ENCODE measurements at regions not wholly inside any gene's neighbourhood (a gene's known extent, or its start where the extent isn't known, plus 50 kb on each side); places are given as distances from the start of the nearest gene placed in this dataset.
"Not testable (repeated sequence)": the region's sequence is repeated elsewhere in the genome, so short reads cannot be mapped to it uniquely, and the experiment has no call there.

DNA sequence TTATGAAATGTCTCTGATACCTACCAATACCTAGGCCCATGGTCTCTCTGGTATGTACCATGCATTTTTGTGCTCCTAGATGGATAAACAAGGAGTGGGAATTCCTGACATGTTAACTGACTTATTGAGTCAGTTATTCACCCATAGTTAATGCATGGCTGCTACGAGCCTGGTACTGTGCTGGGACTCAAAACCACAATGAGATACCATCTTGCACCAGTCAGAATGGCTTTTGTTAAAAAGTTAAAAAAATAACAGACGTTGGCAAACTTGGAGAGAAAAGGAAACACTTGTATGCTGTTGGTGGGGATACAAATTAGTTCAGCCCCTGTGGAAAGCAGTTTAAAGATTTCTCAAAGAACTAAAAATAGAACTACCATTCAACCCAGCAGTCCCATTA, 293.8 kb downstream of the OSTF1 start:
- DNase-seq = no peak
- no peaks in the 10 kb centered on the region for H3K9me3 ChIP-seq
- ChIA-PET POLR2A (no interaction called here), CTCF (no interaction called here)
- intact Hi-C loops (cut with micrococcal nuclease; ENCODE audit: unreplicated experiment) = no loop called here
- no TSS peak for BruUV-seq (replicated peaks)
- H3K4me3 ChIP-seq (ENCODE audit: low read depth, low read length) = no peak overlapping the region
- Mint-ChIP-seq H3K4me3 (ENCODE audit: unreplicated experiment) (no peak overlapping the region), H3K4me1 (ENCODE audit: low read depth, unreplicated experiment) (no peaks in the 10 kb centered on the region), H3K36me3 (ENCODE audit: insufficient read depth, unreplicated experiment) (no peaks in the 10 kb centered on the region), H3K27me3 (ENCODE audit: insufficient read depth, unreplicated experiment) (no peaks in the 10 kb centered on the region), H3K9me3 (ENCODE audit: unreplicated experiment) (peaks cover 10% of the 10 kb centered on the region), H3K27ac (ENCODE audit: unreplicated experiment) (no peak overlapping the region)
- H3K36me3 ChIP-seq (ENCODE audit: control insufficient read depth, insufficient read depth, low read length) = no peaks in the 10 kb centered on the region
- no peaks in the 10 kb centered on the region for H3K4me1 ChIP-seq
- TF ChIP-seq, protein P1, sequence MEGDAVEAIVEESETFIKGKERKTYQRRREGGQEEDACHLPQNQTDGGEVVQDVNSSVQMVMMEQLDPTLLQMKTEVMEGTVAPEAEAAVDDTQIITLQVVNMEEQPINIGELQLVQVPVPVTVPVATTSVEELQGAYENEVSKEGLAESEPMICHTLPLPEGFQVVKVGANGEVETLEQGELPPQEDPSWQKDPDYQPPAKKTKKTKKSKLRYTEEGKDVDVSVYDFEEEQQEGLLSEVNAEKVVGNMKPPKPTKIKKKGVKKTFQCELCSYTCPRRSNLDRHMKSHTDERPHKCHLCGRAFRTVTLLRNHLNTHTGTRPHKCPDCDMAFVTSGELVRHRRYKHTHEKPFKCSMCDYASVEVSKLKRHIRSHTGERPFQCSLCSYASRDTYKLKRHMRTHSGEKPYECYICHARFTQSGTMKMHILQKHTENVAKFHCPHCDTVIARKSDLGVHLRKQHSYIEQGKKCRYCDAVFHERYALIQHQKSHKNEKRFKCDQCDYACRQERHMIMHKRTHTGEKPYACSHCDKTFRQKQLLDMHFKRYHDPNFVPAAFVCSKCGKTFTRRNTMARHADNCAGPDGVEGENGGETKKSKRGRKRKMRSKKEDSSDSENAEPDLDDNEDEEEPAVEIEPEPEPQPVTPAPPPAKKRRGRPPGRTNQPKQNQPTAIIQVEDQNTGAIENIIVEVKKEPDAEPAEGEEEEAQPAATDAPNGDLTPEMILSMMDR (IDR thresholded peaks at IDR 0.05; ENCODE audit: insufficient read depth in 1 of 2, low read depth in 1 of 2, low read length in 1 of 2, severe bottlenecking in 1 of 2, unreplicated experiment in 1 of 2) = no peak
- H3K27me3 ChIP-seq (replicated peaks; ENCODE audit: control insufficient read depth, insufficient read depth, low read length) = no peaks in the 10 kb centered on the region

DNA sequence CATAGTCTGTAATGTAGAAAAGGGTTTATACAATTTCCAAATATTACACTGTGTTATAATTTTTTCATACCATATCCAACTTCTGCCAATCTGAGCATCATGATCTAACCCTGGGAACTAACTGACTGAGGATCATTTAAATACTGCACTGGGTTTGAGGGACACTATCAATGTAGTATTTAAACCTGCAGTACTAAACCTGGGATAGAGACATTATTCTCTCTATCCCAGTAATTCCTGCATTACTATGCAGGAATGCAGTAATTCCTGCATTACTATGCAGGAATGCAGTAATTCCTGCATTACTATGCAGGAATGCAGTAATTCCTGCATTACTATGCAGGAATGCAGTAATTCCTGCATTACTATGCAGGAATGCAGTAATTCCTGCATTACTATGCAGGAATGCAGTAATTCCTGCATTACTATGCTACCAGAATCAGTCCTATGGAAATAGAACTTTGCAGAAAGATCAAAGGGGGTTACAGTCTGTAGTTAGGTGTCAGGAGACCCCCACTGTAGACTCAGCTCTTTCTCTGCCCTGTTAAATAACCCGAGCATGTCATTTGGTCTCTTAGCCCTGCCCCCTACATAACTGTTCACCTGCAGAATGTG, 295.2 kb downstream of the OSTF1 start:
- H3K36me3 ChIP-seq (ENCODE audit: control insufficient read depth, insufficient read depth, low read length); H3K27me3 Mint-ChIP-seq (ENCODE audit: insufficient read depth, unreplicated experiment); H3K4me1 Mint-ChIP-seq (ENCODE audit: low read depth, unreplicated experiment); H3K4me3 Mint-ChIP-seq (ENCODE audit: unreplicated experiment); H3K36me3 Mint-ChIP-seq (ENCODE audit: insufficient read depth, unreplicated experiment); DNase-seq; H3K27ac Mint-ChIP-seq (ENCODE audit: unreplicated experiment); CTCF ChIA-PET; H3K4me1 ChIP-seq; H3K27me3 ChIP-seq (replicated peaks; ENCODE audit: control insufficient read depth, insufficient read depth, low read length); H3K4me3 ChIP-seq (ENCODE audit: low read depth, low read length); intact Hi-C loops (cut with micrococcal nuclease; ENCODE audit: unreplicated experiment); POLR2A ChIA-PET; H3K9me3 Mint-ChIP-seq (ENCODE audit: unreplicated experiment); H3K9me3 ChIP-seq; BruUV-seq (replicated peaks): not testable (repeated sequence)

DNA sequence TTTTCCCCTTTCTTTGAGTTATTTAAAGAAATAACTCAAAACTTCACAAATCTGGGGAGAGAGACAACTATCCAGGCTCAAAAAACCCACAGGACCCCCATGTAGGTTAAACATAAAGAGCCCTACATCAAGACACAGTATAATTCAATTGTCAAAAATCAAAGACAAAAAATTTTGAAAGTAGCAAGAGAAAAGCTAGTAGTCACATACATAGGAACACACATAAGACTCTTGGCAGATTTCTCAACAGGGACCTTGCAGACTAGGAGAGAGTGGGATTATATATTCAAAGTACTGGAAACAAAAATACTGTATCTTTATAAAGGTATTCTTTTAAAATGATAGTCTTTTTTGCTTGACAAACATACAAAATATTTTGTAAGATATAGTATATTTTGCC, 296.9 kb downstream of the OSTF1 start:
- intact Hi-C loops (cut with micrococcal nuclease; ENCODE audit: unreplicated experiment) = no loop called here
- no peak for DNase-seq
- no TSS peak for BruUV-seq (replicated peaks)
- Mint-ChIP-seq H3K4me3 (ENCODE audit: unreplicated experiment) (no peak overlapping the region), H3K9me3 (ENCODE audit: unreplicated experiment) (peaks cover 10% of the 10 kb centered on the region), H3K27ac (ENCODE audit: unreplicated experiment) (no peak overlapping the region), H3K36me3 (ENCODE audit: insufficient read depth, unreplicated experiment) (no peaks in the 10 kb centered on the region), H3K27me3 (ENCODE audit: insufficient read depth, unreplicated experiment) (no peaks in the 10 kb centered on the region), H3K4me1 (ENCODE audit: low read depth, unreplicated experiment) (no peaks in the 10 kb centered on the region)
- H3K36me3 ChIP-seq (ENCODE audit: control insufficient read depth, insufficient read depth, low read length) = no peaks in the 10 kb centered on the region
- H3K9me3 ChIP-seq = no peaks in the 10 kb centered on the region
- POLR2A ChIA-PET = no interaction called here
- no peaks in the 10 kb centered on the region for H3K4me1 ChIP-seq
- H3K27me3 ChIP-seq (replicated peaks; ENCODE audit: control insufficient read depth, insufficient read depth, low read length) = no peaks in the 10 kb centered on the region
- TF ChIP-seq, protein P1 (IDR thresholded peaks at IDR 0.05; ENCODE audit: insufficient read depth in 1 of 2, low read depth in 1 of 2, low read length in 1 of 2, severe bottlenecking in 1 of 2, unreplicated experiment in 1 of 2) = no peak
- CTCF ChIA-PET = no interaction called here
- H3K4me3 ChIP-seq (ENCODE audit: low read depth, low read length) = no peak overlapping the region

DNA sequence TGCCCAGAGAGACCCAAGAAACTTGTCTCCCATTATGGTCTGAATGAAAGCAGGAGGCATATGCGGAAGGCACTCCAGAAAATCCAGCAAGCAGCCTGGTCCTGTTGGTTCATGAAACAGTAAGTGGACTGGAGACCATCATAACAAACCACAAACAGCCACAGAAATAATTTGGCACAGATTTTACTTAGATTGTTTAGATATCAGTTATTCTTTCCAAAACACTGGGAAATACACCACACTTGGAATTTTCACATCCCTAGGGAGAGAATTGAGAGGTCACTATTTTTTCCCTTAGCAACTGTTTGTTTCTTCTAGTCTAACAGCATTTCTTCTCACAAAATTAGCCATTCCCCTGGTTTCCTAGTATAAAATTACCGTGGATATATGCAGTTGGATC, 300.8 kb downstream of the OSTF1 start:
- peaks cover 5% of the 10 kb centered on the region for H3K36me3 Mint-ChIP-seq (ENCODE audit: insufficient read depth, unreplicated experiment)
- H3K9me3 ChIP-seq = no peaks in the 10 kb centered on the region
- no peaks in the 10 kb centered on the region for H3K27me3 Mint-ChIP-seq (ENCODE audit: insufficient read depth, unreplicated experiment)
- CTCF ChIA-PET = no interaction called here
- H3K9me3 Mint-ChIP-seq (ENCODE audit: unreplicated experiment) = no peaks in the 10 kb centered on the region
- H3K4me1 ChIP-seq = no peaks in the 10 kb centered on the region
- no TSS peak for BruUV-seq (replicated peaks)
- no peak overlapping the region for H3K27ac Mint-ChIP-seq (ENCODE audit: unreplicated experiment)
- POLR2A ChIA-PET = no interaction called here
- TF ChIP-seq, protein P1 (IDR thresholded peaks at IDR 0.05; ENCODE audit: insufficient read depth in 1 of 2, low read depth in 1 of 2, low read length in 1 of 2, severe bottlenecking in 1 of 2, unreplicated experiment in 1 of 2) = no peak
- no peak overlapping the region for H3K4me3 Mint-ChIP-seq (ENCODE audit: unreplicated experiment)
- H3K36me3 ChIP-seq (ENCODE audit: control insufficient read depth, insufficient read depth, low read length) = no peaks in the 10 kb centered on the region
- H3K4me3 ChIP-seq (ENCODE audit: low read depth, low read length) = no peak overlapping the region
- H3K4me1 Mint-ChIP-seq (ENCODE audit: low read depth, unreplicated experiment) = no peaks in the 10 kb centered on the region
- no peaks in the 10 kb centered on the region for H3K27me3 ChIP-seq (replicated peaks; ENCODE audit: control insufficient read depth, insufficient read depth, low read length)
- intact Hi-C loops (cut with micrococcal nuclease; ENCODE audit: unreplicated experiment) = no loop called here
- no peak for DNase-seq
